IPS DF 6.9 (cell line): ENCODE measurements at regions not wholly inside any gene's neighbourhood (a gene's known extent, or its start where the extent isn't known, plus 50 kb on each side); places are given as distances from the start of the nearest gene placed in this dataset.

ENCODE experiments used
- DNase-seq: peaks from one replicate; pipeline ENCODE4 v3.0.0-alpha.2; 2013; ENCODE audit warnings: low read depth, low spot score
- H3K27ac ChIP-seq: one replicate; pipeline ENCODE4 v1.5.1; 2013; ENCODE audit warnings: low read length, control low read depth
- H3K27me3 ChIP-seq: 2 replicates; pipeline ENCODE4 v1.6.1; 2013; ENCODE audit warnings: mild to moderate bottlenecking, low read length; ENCODE audit not compliant: control insufficient read depth, insufficient read depth
- H3K36me3 ChIP-seq: 2 replicates; pipeline ENCODE4 v1.6.1; 2013; ENCODE audit warnings: low read length; ENCODE audit not compliant: control insufficient read depth, insufficient read depth
- H3K4me1 ChIP-seq: 2 replicates; pipeline ENCODE4 v1.6.1; 2013; ENCODE audit warnings: low read length; ENCODE audit not compliant: control insufficient read depth, insufficient read depth
- H3K4me3 ChIP-seq: 2 replicates; pipeline ENCODE4 v1.5.1; 2013; ENCODE audit warnings: mild to moderate bottlenecking, low read length
- H3K9me3 ChIP-seq: 2 replicates; pipeline ENCODE4 v1.6.1; 2013; ENCODE audit warnings: low read length, inconsistent platforms; ENCODE audit not compliant: control insufficient read depth, insufficient read depth
- WGBS: extraction: QIAGEN DNeasy Blood & Tissue Kit; methylation state at CpG from one replicate; pipeline ENCODE4 v1.1.7; 2013; ENCODE audit warnings: mixed read lengths, missing lambda C conversion rate; ENCODE audit not compliant: insufficient read length, insufficient coverage; 5-methylcytosine and 5-hydroxymethylcytosine counted together

DNA sequence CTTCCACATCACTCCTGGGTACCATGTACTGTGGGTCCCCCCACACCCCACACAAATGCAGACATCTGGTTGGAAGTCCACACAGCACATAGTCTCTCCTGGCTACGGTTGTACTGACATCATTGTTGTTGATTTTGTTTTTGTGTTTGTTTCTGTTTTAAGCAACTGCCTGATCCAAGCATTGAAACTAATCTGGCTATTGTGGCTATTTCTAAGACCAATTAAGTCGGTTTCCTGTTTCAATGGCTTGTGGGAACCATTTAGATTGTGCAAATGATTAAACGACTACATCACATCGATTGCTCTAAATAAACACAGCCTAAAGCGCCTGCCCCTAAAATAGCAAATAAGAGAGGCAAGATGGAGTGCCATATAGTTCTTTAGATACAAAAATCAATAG is 226.8 kb upstream of the IRX4 start:
- H3K9me3 ChIP-seq: no peaks in the 10 kb centered on the region
- H3K36me3 ChIP-seq: no peaks in the 10 kb centered on the region
- H3K27me3 ChIP-seq: no peaks in the 10 kb centered on the region
- H3K4me1 ChIP-seq: no peaks in the 10 kb centered on the region
- no CpG with 5 or more reads among the region's 5 CpGs for WGBS
- no peak overlapping the region for H3K4me3 ChIP-seq
- no peak overlapping the region for H3K27ac ChIP-seq
- no peak for DNase-seq

GRCh38 chr5:2106721-2107120 is 224.0 kb upstream of the IRX4 start:
- H3K9me3 ChIP-seq: no peaks in the 10 kb centered on the region
- no CpG with 5 or more reads among the region's 2 CpGs for WGBS
- no peak overlapping the region for H3K27ac ChIP-seq

DNA sequence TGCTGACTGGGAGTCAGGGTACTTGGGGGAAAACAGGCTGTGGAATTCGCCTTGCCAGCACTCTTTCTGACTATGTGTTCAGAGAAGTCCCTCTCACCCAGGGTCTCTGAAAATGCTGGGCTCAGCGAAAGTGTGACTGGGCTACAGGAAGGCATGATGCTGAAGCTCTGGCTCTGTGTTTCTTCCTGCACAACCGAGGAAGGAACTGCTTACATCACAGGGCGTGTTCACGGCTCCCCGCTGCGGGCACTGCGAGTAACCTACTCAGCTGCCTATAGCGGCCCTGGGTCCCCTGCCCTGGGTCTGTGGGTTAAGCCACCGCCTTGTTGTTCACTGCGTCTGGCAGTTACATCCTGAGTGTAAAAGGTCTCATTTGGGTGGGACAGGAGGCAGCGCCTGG is 222.4 kb upstream of the IRX4 start:
- WGBS: no CpG with 5 or more reads among the region's 12 CpGs
- Histone ChIP-seq H3K4me1 (no peaks in the 10 kb centered on the region), H3K9me3 (no peaks in the 10 kb centered on the region), H3K4me3 (no peak overlapping the region), H3K27ac (no peak overlapping the region), H3K36me3 (no peaks in the 10 kb centered on the region), H3K27me3 (no peaks in the 10 kb centered on the region)
- DNase-seq: no peak

More at GRCh38 chr5:2106721-2107120, 224.0 kb upstream of the IRX4 start:
- Histone ChIP-seq H3K4me1 (no peaks in the 10 kb centered on the region), H3K4me3 (no peak overlapping the region), H3K36me3 (no peaks in the 10 kb centered on the region), H3K27me3 (no peaks in the 10 kb centered on the region)
- no peak for DNase-seq

GRCh38 chr5:2103940-2104339 is 221.2 kb upstream of the IRX4 start:
- Histone ChIP-seq H3K27me3 (no peaks in the 10 kb centered on the region), H3K4me3 (no peak overlapping the region), H3K27ac (no peak overlapping the region), H3K36me3 (no peaks in the 10 kb centered on the region), H3K4me1 (no peaks in the 10 kb centered on the region), H3K9me3 (no peaks in the 10 kb centered on the region)
- no peak for DNase-seq
- WGBS: no CpG with 5 or more reads among the region's 6 CpGs

DNA sequence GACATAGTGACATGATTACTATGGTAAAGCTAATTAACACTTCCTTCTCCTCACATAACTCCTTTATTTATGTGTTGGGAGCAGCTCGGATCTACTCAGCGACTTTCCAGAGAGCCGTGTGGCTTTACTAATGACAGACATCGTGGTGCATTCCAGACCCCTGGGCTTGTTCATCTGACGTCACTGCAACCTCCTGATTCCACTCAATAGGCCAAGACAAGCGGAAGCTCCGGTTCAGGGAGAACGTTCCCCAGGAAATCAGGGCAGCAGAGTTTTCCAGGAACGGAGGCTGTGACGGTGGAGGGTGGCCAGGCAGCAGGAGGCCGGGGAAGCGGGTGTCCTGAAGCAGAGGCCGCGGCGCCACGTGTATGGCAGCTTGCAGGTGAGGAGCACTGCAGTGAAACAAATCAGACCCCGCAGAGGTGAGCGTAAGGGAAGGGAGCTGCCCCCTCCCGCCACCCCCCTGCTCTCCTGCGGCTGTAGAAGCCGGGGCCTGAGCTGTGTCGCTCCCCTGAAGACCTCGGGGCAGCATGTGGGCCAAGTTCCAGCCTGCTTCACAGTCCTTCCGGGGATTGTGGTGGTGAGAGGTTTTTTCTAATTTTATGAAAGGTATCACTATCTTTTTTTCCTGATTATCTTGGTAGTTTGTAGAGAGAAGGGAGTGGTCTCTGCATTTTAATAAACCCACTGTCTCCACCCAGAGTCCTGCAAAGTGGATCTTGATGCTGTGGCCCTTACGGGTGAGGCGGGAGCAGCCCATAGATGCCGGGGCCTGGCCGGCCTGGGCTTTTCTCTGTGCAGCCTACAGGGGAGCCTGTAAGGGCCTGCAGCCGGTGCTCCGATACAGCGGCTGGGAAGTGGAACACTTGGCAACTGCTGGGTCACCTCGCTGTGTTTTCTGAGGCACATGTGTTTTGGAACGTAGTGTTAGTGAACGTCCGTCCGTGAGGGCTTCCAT is 220.4 kb upstream of the IRX4 start:
- no CpG with 5 or more reads among the region's 36 CpGs for WGBS
- H3K27me3 ChIP-seq: no peaks in the 10 kb centered on the region
- no peaks in the 10 kb centered on the region for H3K9me3 ChIP-seq

DNA sequence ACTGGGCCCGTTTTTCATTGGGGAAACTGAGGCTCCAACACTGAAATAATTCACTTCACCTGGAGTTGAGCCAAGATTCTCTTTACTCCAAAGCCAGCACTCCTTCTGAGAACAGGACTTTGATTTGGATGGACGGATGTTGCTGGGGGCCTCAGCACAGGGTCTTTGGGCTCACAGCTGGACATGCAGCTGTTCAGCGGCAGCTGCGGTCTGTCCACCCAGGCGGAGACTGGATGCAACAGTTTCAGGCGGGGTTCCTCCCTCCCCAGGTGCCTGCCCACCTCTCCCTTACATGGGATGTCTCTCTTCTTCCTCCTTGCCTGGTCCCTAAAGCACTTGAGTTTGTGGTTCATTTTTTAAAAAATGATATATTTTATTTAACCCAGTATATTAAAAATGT is 219.0 kb upstream of the IRX4 start:
- no CpG with 5 or more reads among the region's 6 CpGs for WGBS
- no peaks in the 10 kb centered on the region for H3K4me1 ChIP-seq
- no peak overlapping the region for H3K27ac ChIP-seq
- H3K27me3 ChIP-seq: no peaks in the 10 kb centered on the region
- no peaks in the 10 kb centered on the region for H3K36me3 ChIP-seq
- DNase-seq: no peak
- H3K9me3 ChIP-seq: no peaks in the 10 kb centered on the region
- no peak overlapping the region for H3K4me3 ChIP-seq

More for the DNA sequence above, 220.4 kb upstream of the IRX4 start:
- Histone ChIP-seq H3K36me3 (no peaks in the 10 kb centered on the region), H3K27ac (no peak overlapping the region), H3K4me1 (no peaks in the 10 kb centered on the region), H3K4me3 (no peak overlapping the region)
- DNase-seq: no peak

DNA sequence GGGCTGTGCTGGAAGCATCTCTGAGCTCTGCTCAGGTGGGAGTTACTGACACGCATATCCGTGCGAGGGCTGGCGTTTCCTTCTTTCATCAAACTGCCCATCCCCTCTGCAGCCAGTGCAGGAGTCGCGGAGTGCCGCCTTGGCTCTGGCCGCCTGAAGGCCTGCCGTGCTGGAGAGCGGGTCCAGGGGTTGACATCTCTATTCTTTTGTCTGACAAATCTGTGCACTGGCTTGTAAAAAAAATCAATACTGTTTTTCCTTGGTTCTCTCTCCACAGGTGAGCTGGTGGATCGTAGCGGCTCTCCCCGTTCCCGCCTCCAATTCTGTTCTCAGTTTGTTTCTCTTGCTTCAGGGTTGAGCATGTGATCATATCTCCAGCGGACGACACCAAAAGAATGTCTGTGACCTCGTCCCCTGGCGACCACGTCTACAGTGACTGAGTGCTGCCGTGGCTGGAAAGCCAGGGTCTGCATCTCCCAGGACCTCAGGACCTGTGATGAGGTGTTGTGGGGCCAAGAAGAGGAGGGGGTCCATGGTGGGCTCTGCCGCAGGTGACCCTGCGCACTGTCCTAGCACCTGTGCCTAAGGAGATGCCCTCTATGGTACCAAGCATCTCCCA is 214.3 kb upstream of the IRX4 start:
- WGBS: no CpG with 5 or more reads among the region's 22 CpGs
- H3K36me3 ChIP-seq: no peaks in the 10 kb centered on the region
- no peaks in the 10 kb centered on the region for H3K9me3 ChIP-seq
- H3K4me3 ChIP-seq: no peak overlapping the region
- H3K27me3 ChIP-seq: no peaks in the 10 kb centered on the region
- H3K4me1 ChIP-seq: no peaks in the 10 kb centered on the region
- no peak for DNase-seq
- H3K27ac ChIP-seq: no peak overlapping the region

GRCh38 chr5:2095011-2095410 is 212.3 kb upstream of the IRX4 start:
- Histone ChIP-seq H3K27ac (no peak overlapping the region), H3K27me3 (no peaks in the 10 kb centered on the region)
- no CpG with 5 or more reads among the region's 12 CpGs for WGBS

DNA sequence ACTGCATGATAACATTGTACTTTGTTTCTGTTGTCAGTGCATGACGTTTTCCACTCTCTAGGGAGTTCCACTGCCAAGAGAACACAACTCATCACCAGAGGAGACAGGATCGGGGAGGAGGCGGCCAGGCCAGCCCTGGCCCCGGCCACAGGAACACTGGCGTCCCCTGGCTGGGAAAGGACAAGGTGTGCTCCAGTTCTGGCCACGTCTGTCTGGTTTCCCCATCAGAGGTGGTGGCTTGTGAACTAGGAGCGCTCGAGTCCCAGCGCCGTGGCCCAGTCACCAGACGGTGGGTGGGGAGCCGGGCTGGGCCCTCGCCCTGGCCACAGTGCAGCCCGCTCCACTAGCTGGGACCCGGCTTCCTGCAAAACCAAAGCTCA is 211.9 kb upstream of the IRX4 start:
- no peak overlapping the region for H3K27ac ChIP-seq
- no CpG with 5 or more reads among the region's 15 CpGs for WGBS

More at GRCh38 chr5:2095011-2095410, 212.3 kb upstream of the IRX4 start:
- H3K36me3 ChIP-seq: no peaks in the 10 kb centered on the region
- no peaks in the 10 kb centered on the region for H3K4me1 ChIP-seq
- no peak overlapping the region for H3K4me3 ChIP-seq
- H3K9me3 ChIP-seq: no peaks in the 10 kb centered on the region
- no peak for DNase-seq

DNA sequence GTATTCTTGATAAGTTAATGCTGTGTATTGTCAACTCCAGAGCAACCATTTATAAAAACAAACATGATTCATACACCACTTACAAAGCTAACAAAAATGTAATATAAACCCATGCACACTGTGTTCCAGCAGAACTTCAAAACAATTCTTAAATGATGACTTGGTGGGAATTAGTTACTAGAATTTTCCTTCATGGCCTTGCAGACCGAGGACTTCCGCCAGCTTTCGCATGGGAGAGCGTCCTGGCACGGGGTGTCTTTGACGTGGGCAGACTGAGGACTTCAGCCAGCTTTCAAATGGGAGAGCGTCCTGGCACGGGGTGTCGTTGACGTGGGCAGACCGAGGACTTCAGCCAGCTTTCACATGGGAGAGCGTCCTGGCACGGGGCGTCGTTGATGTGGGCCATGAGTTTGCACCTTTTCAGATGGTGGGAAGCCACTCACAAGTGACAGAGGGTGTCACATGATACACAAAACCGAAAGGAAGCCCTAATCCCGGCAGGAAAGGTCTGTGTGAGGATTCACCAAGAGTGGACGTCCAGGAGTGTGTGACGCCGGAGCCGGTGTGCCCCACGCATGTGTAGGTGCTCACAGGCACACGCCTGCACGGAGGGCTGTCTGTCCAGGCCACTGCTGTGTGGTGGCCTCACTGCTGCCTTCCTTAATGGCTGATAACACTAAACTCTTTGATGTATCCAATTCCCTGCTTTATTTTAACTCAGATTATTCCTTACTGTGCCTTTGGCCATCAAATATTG is 211.3 kb upstream of the IRX4 start:
- no peaks in the 10 kb centered on the region for H3K36me3 ChIP-seq
- H3K4me3 ChIP-seq: no peak overlapping the region
- H3K27me3 ChIP-seq: no peaks in the 10 kb centered on the region
- no peak for DNase-seq
- no CpG with 5 or more reads among the region's 24 CpGs for WGBS
- H3K9me3 ChIP-seq: no peaks in the 10 kb centered on the region
- H3K4me1 ChIP-seq: no peaks in the 10 kb centered on the region
- H3K27ac ChIP-seq: no peak overlapping the region

More for the DNA sequence above, 211.9 kb upstream of the IRX4 start:
- H3K9me3 ChIP-seq: no peaks in the 10 kb centered on the region
- no peak overlapping the region for H3K4me3 ChIP-seq
- DNase-seq: no peak
- H3K36me3 ChIP-seq: no peaks in the 10 kb centered on the region
- H3K4me1 ChIP-seq: no peaks in the 10 kb centered on the region
- no peaks in the 10 kb centered on the region for H3K27me3 ChIP-seq
